Panc1 (cell line): ENCODE measurements at regions not wholly inside any gene's neighbourhood (a gene's known extent, or its start where the extent isn't known, plus 50 kb on each side); places are given as distances from the start of the nearest gene placed in this dataset.

Experiments used
- ATAC-seq: fragments of 200-7000 bp; cut with Tn5 transposase; 2 replicates; pipeline ENCODE4 v1.9.1; 2020; ENCODE audit warnings: mild to moderate bottlenecking, moderate library complexity
- BruUV-seq: library from RNA; stranded (reverse); fragments of 400-500 nt; replicated peaks from 2 replicates; lab custom pipeline; 2021; lab: Mats Ljungman, UMichigan
- CTCF ChIA-PET: fragments of 300-600 bp; sonication (Branson Sonifier 250); formaldehyde crosslinking; loops from one replicate; lab custom pipeline; 2022; ENCODE audit warnings: antibody characterized with exemption; lab: Charles Lee
- POLR2A ChIA-PET: fragments of 300-600 bp; sonication (Branson Sonifier 250); formaldehyde crosslinking; loops from one replicate; lab custom pipeline; 2022; ENCODE audit warnings: antibody characterized with exemption; lab: Charles Lee
- DNase-seq: peaks from one replicate; pipeline ENCODE4 v3.0.0-alpha.2; 2010; ENCODE audit warnings: low read depth, low spot score
- H3K27ac ChIP-seq: 2 replicates; pipeline ENCODE4 v1.5.1; 2011; ENCODE audit warnings: mild to moderate bottlenecking, low read length, inconsistent platforms
- H3K27me3 ChIP-seq: fragments of 200-500 bp; sonication (Bioruptor generic); 2 replicates; pipeline ENCODE4 v1.6.0; 2014; ENCODE audit warnings: low read length, inconsistent platforms; ENCODE audit not compliant: control insufficient read depth, insufficient read depth
- H3K36me3 ChIP-seq: fragments of 200-500 bp; sonication (Bioruptor generic); 2 replicates; pipeline ENCODE4 v1.5.1; 2014; ENCODE audit warnings: inconsistent platforms, mild to moderate bottlenecking, low read length, moderate library complexity; ENCODE audit not compliant: control insufficient read depth, insufficient read depth
- H3K4me1 ChIP-seq: 2 replicates; pipeline ENCODE4 v1.5.1; 2011; ENCODE audit warnings: inconsistent platforms, mild to moderate bottlenecking, low read length, moderate library complexity; ENCODE audit not compliant: control insufficient read depth, insufficient read depth
- H3K4me3 ChIP-seq, 2 experiments: 2 replicates each; pipeline ENCODE4 v1.5.1; 2011 to 2012; ENCODE audit warnings: low read depth in 2 of 2, low read length in 2 of 2, mild to moderate bottlenecking in 2 of 2, inconsistent platforms in 1 of 2, moderate library complexity in 1 of 2
- H3K9me3 ChIP-seq: fragments of 200-500 bp; sonication (Bioruptor generic); 2 replicates; pipeline ENCODE4 v1.5.1; 2014; ENCODE audit warnings: low read depth, mild to moderate bottlenecking, inconsistent platforms, low read length, moderate library complexity; ENCODE audit not compliant: control insufficient read depth, insufficient read depth
- POLR2AphosphoS5 ChIP-seq: IDR thresholded peaks from 2 replicates; pipeline ENCODE4 v1.6.1; 2012; ENCODE audit warnings: mild to moderate bottlenecking, low read depth, low read length, moderate library complexity
- SIN3A ChIP-seq: IDR thresholded peaks from 2 replicates; pipeline ENCODE4 v1.6.1; 2012; ENCODE audit warnings: low read depth, mild to moderate bottlenecking, low read length, moderate library complexity, borderline replicate concordance; ENCODE audit not compliant: insufficient read depth
- TCF7L2 ChIP-seq: IDR thresholded peaks from 2 replicates; pipeline ENCODE4 v1.6.1; 2011; ENCODE audit warnings: mild to moderate bottlenecking, low read depth, low read length, inconsistent platforms
- in situ Hi-C: cut with HindIII; loops from 2 replicates; pipeline ENCODE4 v1.10.0; 2016; ENCODE audit warnings: low sequenced_read_pairs, low pct_unique_long_range_greater_than_20kb
- intact Hi-C: fragments of 100-400 bp; cut with micrococcal nuclease; formaldehyde crosslinking; loops from one replicate; pipeline ENCODE4 v1.10.0; 2022; ENCODE audit not compliant: unreplicated experiment
- TF ChIP-seq, protein P1 (sequence below): fragments of 450-650 bp; IDR thresholded peaks from 2 replicates; pipeline ENCODE4 v1.5.1; 2017; ENCODE audit warnings: mild to moderate bottlenecking
- TF ChIP-seq, protein P2 (sequence below), 2 experiments: IDR thresholded peaks; 2 replicates each; pipeline ENCODE4 v1.6.1; 2011 to 2012; ENCODE audit warnings: low read depth in 2 of 2, control low read depth in 1 of 2, low read length in 1 of 2, mild to moderate bottlenecking in 1 of 2, moderate library complexity in 1 of 2; ENCODE audit not compliant: insufficient read depth in 1 of 2

DNA sequence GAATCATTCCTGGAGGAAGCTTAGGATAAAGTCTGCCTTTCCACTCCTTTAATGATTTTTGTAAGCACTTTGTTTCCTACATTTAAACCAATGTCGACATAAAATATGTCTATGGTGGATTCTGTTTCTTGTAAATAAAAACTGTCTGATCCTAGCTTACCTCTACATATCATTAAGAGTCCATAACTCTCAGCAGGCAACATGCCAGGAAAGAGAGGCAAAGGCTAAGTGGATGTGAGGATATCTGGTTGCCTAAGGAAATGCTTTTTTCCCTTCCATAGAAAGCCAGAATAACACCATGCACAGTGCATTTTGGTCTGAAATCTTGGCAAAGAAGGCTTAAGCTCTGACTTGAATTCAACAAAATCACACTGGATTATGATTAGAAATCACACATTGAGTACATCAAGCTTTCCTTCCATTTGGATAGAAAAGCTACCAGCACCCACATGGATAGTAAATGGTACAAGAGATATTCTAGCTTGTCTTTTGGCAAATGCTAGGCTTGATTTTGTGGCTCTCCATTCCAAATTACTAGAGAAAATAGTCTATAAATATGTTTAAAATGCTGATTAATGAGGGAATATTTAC is 57.0 kb upstream of the CNTN1 start:
- TF ChIP-seq SIN3A (no peak), TCF7L2 (no peak), POLR2AphosphoS5 (no peak)
- TF ChIP-seq, protein P1, sequence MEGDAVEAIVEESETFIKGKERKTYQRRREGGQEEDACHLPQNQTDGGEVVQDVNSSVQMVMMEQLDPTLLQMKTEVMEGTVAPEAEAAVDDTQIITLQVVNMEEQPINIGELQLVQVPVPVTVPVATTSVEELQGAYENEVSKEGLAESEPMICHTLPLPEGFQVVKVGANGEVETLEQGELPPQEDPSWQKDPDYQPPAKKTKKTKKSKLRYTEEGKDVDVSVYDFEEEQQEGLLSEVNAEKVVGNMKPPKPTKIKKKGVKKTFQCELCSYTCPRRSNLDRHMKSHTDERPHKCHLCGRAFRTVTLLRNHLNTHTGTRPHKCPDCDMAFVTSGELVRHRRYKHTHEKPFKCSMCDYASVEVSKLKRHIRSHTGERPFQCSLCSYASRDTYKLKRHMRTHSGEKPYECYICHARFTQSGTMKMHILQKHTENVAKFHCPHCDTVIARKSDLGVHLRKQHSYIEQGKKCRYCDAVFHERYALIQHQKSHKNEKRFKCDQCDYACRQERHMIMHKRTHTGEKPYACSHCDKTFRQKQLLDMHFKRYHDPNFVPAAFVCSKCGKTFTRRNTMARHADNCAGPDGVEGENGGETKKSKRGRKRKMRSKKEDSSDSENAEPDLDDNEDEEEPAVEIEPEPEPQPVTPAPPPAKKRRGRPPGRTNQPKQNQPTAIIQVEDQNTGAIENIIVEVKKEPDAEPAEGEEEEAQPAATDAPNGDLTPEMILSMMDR: no peak
- TF ChIP-seq, protein P2, sequence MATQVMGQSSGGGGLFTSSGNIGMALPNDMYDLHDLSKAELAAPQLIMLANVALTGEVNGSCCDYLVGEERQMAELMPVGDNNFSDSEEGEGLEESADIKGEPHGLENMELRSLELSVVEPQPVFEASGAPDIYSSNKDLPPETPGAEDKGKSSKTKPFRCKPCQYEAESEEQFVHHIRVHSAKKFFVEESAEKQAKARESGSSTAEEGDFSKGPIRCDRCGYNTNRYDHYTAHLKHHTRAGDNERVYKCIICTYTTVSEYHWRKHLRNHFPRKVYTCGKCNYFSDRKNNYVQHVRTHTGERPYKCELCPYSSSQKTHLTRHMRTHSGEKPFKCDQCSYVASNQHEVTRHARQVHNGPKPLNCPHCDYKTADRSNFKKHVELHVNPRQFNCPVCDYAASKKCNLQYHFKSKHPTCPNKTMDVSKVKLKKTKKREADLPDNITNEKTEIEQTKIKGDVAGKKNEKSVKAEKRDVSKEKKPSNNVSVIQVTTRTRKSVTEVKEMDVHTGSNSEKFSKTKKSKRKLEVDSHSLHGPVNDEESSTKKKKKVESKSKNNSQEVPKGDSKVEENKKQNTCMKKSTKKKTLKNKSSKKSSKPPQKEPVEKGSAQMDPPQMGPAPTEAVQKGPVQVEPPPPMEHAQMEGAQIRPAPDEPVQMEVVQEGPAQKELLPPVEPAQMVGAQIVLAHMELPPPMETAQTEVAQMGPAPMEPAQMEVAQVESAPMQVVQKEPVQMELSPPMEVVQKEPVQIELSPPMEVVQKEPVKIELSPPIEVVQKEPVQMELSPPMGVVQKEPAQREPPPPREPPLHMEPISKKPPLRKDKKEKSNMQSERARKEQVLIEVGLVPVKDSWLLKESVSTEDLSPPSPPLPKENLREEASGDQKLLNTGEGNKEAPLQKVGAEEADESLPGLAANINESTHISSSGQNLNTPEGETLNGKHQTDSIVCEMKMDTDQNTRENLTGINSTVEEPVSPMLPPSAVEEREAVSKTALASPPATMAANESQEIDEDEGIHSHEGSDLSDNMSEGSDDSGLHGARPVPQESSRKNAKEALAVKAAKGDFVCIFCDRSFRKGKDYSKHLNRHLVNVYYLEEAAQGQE (IDR thresholded peaks at IDR 0.05; ENCODE audit: insufficient read depth in 1 of 2, low read depth in 2 of 2, low read length in 1 of 2): no peak
- Histone ChIP-seq H3K27me3 (no peaks in the 10 kb centered on the region), H3K36me3 (no peaks in the 10 kb centered on the region), H3K9me3 (no peaks in the 10 kb centered on the region), H3K27ac (no peak overlapping the region), H3K4me1 (no peaks in the 10 kb centered on the region), H3K4me3 (no peak overlapping the region)
- no TSS peak for BruUV-seq
- ATAC-seq: no peak
- POLR2A ChIA-PET: no interaction called here
- CTCF ChIA-PET: no interaction called here
- in situ Hi-C loops (no loop called here), intact Hi-C loops (no loop called here)
- DNase-seq: no peak
